ENCODE measurements at regions not wholly inside any gene's neighbourhood (a gene's known extent, or its start where the extent isn't known, plus 50 kb on each side); places are given as distances from the start of the nearest gene placed in this dataset.
"Not testable (repeated sequence)": the region's sequence is repeated elsewhere in the genome, so short reads cannot be mapped to it uniquely, and the experiment has no call there.

DNA sequence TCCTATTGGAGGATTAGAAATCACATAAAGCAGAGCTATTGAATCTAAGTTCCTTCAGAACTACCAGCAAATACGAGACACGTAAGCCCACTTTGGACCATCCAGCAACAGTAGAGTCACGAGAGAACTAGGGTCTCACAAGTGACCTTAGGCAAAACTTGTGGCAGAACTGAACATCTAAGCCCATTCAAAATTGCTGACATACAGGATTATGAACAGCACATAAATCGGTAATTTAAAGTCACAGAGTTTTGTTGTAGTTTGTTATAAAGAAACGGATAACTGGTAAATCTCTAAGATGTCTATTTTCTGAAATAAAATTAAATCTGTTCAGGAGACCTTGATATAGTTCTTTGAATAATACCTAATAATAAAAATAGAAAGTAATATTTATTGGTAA lies 1366.0 kb downstream of the NCAM2 start:
- no peaks in the 10 kb centered on the region for H3K4me1 ChIP-seq (ENCODE audit: control insufficient read depth, insufficient read depth, low read length, unreplicated experiment)
- no peak overlapping the region for H3K4me3 ChIP-seq (ENCODE audit: low read depth, low read length)
- no peaks in the 10 kb centered on the region for H3K79me2 ChIP-seq (ENCODE audit: control insufficient read depth, insufficient read depth, low read length, unreplicated experiment)
- no peak overlapping the region for H2AFZ ChIP-seq (ENCODE audit: low read length, unreplicated experiment)
- no peaks in the 10 kb centered on the region for H3K27me3 ChIP-seq (ENCODE audit: insufficient read depth, low read length)
- no peak overlapping the region for H3K27ac ChIP-seq (ENCODE audit: low read depth, low read length)
- no peaks in the 10 kb centered on the region for H3K36me3 ChIP-seq (ENCODE audit: insufficient read depth, low read length)

GRCh38 chr21:22374218-22374969 lies 1376.2 kb downstream of the NCAM2 start:
- Histone ChIP-seq H3K4me1 (ENCODE audit: control insufficient read depth, insufficient read depth, low read length, unreplicated experiment) (no peaks in the 10 kb centered on the region), H3K79me2 (ENCODE audit: control insufficient read depth, insufficient read depth, low read length, unreplicated experiment) (no peaks in the 10 kb centered on the region), H3K27ac (ENCODE audit: low read depth, low read length) (no peak overlapping the region), H3K27me3 (ENCODE audit: insufficient read depth, low read length) (no peaks in the 10 kb centered on the region), H2AFZ (ENCODE audit: low read length, unreplicated experiment) (no peak overlapping the region), H3K4me3 (ENCODE audit: low read depth, low read length) (no peak overlapping the region), H3K36me3 (ENCODE audit: insufficient read depth, low read length) (no peaks in the 10 kb centered on the region)

DNA sequence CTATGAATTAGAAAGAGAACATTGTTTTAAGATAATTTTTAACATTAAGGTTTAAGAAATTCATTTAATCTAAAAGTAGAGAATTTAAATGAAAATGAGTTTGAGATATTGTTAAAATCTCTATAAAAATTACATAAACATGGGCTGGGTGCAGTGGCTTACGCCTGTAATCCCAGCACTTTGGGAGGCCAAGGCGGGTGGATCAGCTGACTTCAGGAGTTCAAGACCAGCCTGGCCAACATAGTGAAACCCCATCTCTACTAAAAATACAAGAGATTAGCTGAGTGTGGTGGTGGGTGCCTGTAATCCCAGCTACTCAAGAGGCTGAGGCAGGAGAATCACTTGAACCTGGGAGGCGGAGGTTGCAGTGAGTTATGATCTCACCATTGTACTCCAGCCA lies 1379.6 kb downstream of the NCAM2 start:
- H3K27me3 ChIP-seq (ENCODE audit: insufficient read depth, low read length); H3K27ac ChIP-seq (ENCODE audit: low read depth, low read length); H2AFZ ChIP-seq (ENCODE audit: low read length, unreplicated experiment); H3K79me2 ChIP-seq (ENCODE audit: control insufficient read depth, insufficient read depth, low read length, unreplicated experiment); H3K4me1 ChIP-seq (ENCODE audit: control insufficient read depth, insufficient read depth, low read length, unreplicated experiment); H3K36me3 ChIP-seq (ENCODE audit: insufficient read depth, low read length); H3K4me3 ChIP-seq (ENCODE audit: low read depth, low read length): not testable (repeated sequence)

GRCh38 chr21:22393324-22393723 lies 1395.1 kb downstream of the NCAM2 start:
- Histone ChIP-seq H3K36me3 (ENCODE audit: insufficient read depth, low read length) (no peaks in the 10 kb centered on the region), H3K4me3 (ENCODE audit: low read depth, low read length) (no peak overlapping the region), H3K79me2 (ENCODE audit: control insufficient read depth, insufficient read depth, low read length, unreplicated experiment) (no peaks in the 10 kb centered on the region), H3K27me3 (ENCODE audit: insufficient read depth, low read length) (no peaks in the 10 kb centered on the region), H2AFZ (ENCODE audit: low read length, unreplicated experiment) (no peak overlapping the region), H3K27ac (ENCODE audit: low read depth, low read length) (no peak overlapping the region), H3K4me1 (ENCODE audit: control insufficient read depth, insufficient read depth, low read length, unreplicated experiment) (no peaks in the 10 kb centered on the region)

DNA sequence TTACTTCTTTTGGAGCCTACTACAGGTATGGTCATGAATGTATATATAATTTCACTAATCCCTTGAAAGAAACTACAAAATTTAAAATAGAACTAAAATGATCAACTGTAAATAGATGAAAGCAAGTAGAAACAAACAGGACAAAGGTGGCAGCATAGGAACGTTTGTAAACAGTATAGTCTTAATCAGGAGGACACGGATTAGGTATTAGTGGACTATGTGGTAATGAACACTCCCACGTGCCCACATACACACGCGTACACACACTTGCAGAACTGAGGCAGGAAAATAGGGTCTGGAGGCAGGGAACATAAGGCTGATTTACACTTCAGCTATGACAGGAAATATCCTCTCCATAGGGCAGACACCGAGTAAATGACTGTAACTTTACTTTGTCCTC lies 1397.8 kb downstream of the NCAM2 start:
- no peaks in the 10 kb centered on the region for H3K36me3 ChIP-seq (ENCODE audit: insufficient read depth, low read length)
- H2AFZ ChIP-seq (ENCODE audit: low read length, unreplicated experiment), result no peak overlapping the region
- no peaks in the 10 kb centered on the region for H3K27me3 ChIP-seq (ENCODE audit: insufficient read depth, low read length)
- H3K4me1 ChIP-seq (ENCODE audit: control insufficient read depth, insufficient read depth, low read length, unreplicated experiment), result no peaks in the 10 kb centered on the region
- no peak overlapping the region for H3K4me3 ChIP-seq (ENCODE audit: low read depth, low read length)
- H3K27ac ChIP-seq (ENCODE audit: low read depth, low read length), result no peak overlapping the region
- no peaks in the 10 kb centered on the region for H3K79me2 ChIP-seq (ENCODE audit: control insufficient read depth, insufficient read depth, low read length, unreplicated experiment)

DNA sequence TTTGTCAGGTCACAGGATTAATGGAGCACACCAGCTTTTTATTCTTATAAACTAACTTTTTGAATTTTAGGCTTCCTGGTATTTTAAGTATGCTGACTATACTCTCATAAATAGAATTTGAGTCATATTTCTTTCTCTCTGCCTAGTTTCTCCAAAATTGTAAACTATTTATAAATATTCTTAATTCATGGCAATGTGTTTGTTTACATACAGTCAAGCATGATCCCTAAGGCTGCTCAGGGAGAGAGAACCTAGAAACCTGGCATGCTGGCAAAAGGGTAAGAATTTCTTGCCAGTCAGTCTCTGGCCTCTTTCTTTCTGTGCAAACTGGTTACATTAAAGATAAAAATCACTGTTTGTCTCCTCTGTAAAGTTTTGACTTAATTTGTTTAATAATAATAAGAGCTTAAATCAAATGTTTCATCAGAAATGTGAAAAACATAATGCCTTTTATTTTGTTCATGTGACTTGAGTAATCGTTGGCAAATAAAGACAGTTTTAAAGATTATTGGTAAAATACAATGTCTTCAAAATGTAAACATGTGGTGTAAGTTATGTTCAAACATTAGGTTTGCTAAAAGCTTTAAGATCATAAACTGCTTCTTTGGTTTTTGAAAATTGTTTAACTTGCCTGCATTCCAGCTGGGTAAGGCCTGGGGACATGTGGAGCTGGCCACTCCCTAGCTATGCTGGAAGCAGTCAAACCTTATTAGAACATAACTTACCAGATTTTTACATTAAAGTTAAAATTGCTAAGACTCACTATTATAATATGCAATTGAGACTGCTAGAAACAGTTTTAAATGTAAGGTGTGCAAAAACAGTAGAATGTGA lies 1401.7 kb downstream of the NCAM2 start:
- no peaks in the 10 kb centered on the region for H3K27me3 ChIP-seq (ENCODE audit: insufficient read depth, low read length)
- H3K27ac ChIP-seq (ENCODE audit: low read depth, low read length), result no peak overlapping the region

GRCh38 chr21:22409571-22409970 lies 1411.4 kb downstream of the NCAM2 start:
- no peak overlapping the region for H3K4me3 ChIP-seq (ENCODE audit: low read depth, low read length)
- no peak overlapping the region for H3K27ac ChIP-seq (ENCODE audit: low read depth, low read length)
- H3K79me2 ChIP-seq (ENCODE audit: control insufficient read depth, insufficient read depth, low read length, unreplicated experiment), result no peaks in the 10 kb centered on the region
- H3K36me3 ChIP-seq (ENCODE audit: insufficient read depth, low read length), result no peaks in the 10 kb centered on the region
- H3K27me3 ChIP-seq (ENCODE audit: insufficient read depth, low read length), result no peaks in the 10 kb centered on the region
- no peaks in the 10 kb centered on the region for H3K4me1 ChIP-seq (ENCODE audit: control insufficient read depth, insufficient read depth, low read length, unreplicated experiment)
- H2AFZ ChIP-seq (ENCODE audit: low read length, unreplicated experiment), result no peak overlapping the region

More for the DNA sequence above, 1401.7 kb downstream of the NCAM2 start:
- no peak overlapping the region for H2AFZ ChIP-seq (ENCODE audit: low read length, unreplicated experiment)
- H3K79me2 ChIP-seq (ENCODE audit: control insufficient read depth, insufficient read depth, low read length, unreplicated experiment), result no peaks in the 10 kb centered on the region
- no peak overlapping the region for H3K4me3 ChIP-seq (ENCODE audit: low read depth, low read length)
- no peaks in the 10 kb centered on the region for H3K36me3 ChIP-seq (ENCODE audit: insufficient read depth, low read length)
- no peaks in the 10 kb centered on the region for H3K4me1 ChIP-seq (ENCODE audit: control insufficient read depth, insufficient read depth, low read length, unreplicated experiment)

DNA sequence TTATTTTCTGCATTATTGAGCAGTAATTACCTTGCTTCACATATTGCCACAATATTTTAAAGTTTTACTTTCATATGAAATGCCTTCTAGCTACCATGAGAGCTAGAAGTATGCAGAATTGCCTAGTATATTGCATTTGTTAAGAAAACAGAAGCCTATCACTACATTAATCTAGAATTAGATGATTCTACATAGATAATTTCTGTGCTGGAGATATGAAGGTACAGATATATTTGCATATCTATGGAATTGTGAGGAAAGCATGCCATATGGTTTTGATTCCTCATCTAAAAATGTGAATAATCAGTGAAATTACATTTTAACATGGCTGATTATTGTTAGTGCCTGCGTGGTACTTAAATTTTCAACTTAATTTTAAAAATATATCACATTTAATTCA lies 1418.3 kb downstream of the NCAM2 start:
- Histone ChIP-seq H3K36me3 (ENCODE audit: insufficient read depth, low read length) (no peaks in the 10 kb centered on the region), H2AFZ (ENCODE audit: low read length, unreplicated experiment) (no peak overlapping the region), H3K27me3 (ENCODE audit: insufficient read depth, low read length) (no peaks in the 10 kb centered on the region), H3K4me3 (ENCODE audit: low read depth, low read length) (no peak overlapping the region), H3K4me1 (ENCODE audit: control insufficient read depth, insufficient read depth, low read length, unreplicated experiment) (no peaks in the 10 kb centered on the region), H3K79me2 (ENCODE audit: control insufficient read depth, insufficient read depth, low read length, unreplicated experiment) (no peaks in the 10 kb centered on the region), H3K27ac (ENCODE audit: low read depth, low read length) (no peak overlapping the region)

DNA sequence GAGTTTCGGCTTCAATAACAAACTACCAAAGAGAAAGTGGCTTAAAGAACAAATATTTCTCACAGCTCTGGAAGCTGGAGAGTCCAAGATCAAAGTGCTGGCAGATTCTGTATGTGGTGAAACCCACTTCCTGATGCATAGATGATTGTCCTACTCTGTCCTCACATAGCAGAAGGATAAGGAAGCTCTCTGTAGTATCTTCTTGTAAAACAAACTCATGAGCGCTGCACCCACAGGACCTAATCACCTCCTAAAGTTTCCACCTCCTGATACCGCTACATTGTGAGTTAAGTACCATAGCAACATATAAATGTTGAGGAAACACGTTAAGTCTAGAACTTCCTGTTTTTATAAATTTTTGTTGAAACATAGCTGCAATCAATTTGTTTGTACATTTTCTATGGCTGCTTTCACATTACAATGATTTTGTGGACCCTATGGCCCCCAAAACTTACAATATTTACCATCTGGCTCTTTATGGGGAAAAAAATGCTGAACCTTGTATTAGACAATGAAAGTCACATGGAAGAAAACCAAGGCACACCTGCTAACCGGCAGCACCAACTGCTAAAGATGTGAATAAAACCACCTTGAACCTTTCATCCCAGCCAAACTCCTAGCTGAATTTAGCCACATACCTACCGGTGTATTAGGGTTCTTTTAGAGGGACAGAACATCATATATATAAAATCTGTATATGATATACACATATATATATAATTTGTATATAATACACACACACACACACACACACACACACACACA lies 1423.4 kb downstream of the NCAM2 start:
- H3K4me3 ChIP-seq (ENCODE audit: low read depth, low read length), result no peak overlapping the region

DNA sequence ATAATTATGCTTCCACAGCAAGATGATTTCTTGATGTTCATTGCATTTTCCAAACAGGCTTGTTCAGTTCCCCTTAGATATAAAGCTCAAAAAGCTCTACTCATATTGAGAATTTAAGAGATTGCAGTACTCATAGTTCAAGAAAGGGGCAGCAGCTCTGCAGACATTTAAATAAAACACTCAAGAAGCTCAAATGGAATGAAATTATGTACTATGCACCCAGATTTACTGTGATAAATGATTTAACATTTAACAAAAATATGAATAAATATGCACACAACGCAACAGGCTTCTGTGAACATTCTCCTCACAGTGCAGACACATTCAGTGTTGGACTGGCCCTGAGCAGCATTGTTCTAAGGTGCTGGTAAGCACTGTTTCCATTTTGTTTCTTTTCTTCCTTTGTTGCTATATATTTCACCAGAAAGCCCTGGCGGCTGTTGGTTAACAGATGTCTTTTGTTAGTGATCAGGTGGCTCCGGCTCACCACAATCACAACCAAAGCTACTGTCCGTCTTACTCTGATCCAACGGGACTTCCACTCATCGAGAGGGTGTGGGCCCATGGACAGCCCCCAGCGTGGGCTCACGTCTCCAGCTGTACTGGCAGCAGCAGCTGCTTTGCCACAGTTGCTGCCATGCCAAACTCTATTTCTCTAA lies 1440.3 kb downstream of the NCAM2 start:
- Histone ChIP-seq H3K27ac (ENCODE audit: low read depth, low read length) (no peak overlapping the region), H3K36me3 (ENCODE audit: insufficient read depth, low read length) (no peaks in the 10 kb centered on the region), H3K79me2 (ENCODE audit: control insufficient read depth, insufficient read depth, low read length, unreplicated experiment) (no peaks in the 10 kb centered on the region), H3K27me3 (ENCODE audit: insufficient read depth, low read length) (no peaks in the 10 kb centered on the region), H3K4me1 (ENCODE audit: control insufficient read depth, insufficient read depth, low read length, unreplicated experiment) (no peaks in the 10 kb centered on the region), H2AFZ (ENCODE audit: low read length, unreplicated experiment) (no peak overlapping the region), H3K4me3 (ENCODE audit: low read depth, low read length) (no peak overlapping the region)

More for the DNA sequence above, 1423.4 kb downstream of the NCAM2 start:
- H3K27me3 ChIP-seq (ENCODE audit: insufficient read depth, low read length), result no peaks in the 10 kb centered on the region
- H3K36me3 ChIP-seq (ENCODE audit: insufficient read depth, low read length), result no peaks in the 10 kb centered on the region
- no peak overlapping the region for H2AFZ ChIP-seq (ENCODE audit: low read length, unreplicated experiment)
- no peak overlapping the region for H3K27ac ChIP-seq (ENCODE audit: low read depth, low read length)
- H3K4me1 ChIP-seq (ENCODE audit: control insufficient read depth, insufficient read depth, low read length, unreplicated experiment), result no peaks in the 10 kb centered on the region
- no peaks in the 10 kb centered on the region for H3K79me2 ChIP-seq (ENCODE audit: control insufficient read depth, insufficient read depth, low read length, unreplicated experiment)

Measured in ACC112 (cell line).